SK-N-SH (cell line): ENCODE measurements at regions not wholly inside any gene's neighbourhood (a gene's known extent, or its start where the extent isn't known, plus 50 kb on each side); places are given as distances from the start of the nearest gene placed in this dataset.

Experiments
- CTCF ChIA-PET: fragments of 300-600, 350-600 bp; formaldehyde crosslinking; extraction: SDS; loops from one replicate; lab custom pipeline; 2021; lab: Yijun Ruan, JAX
- POLR2A ChIA-PET: fragments of 350-600 bp; sonication (Branson Sonifier 250); formaldehyde crosslinking; extraction: SDS; loops from one replicate; lab custom pipeline; 2020; ENCODE audit warnings: antibody characterized with exemption, inconsistent platforms; lab: Yijun Ruan, JAX
- DNase-seq: peaks from one replicate; pipeline ENCODE4 v3.0.0; 2012
- H2AFZ ChIP-seq: fragments of 200-600 bp; sonication (generic); 2 replicates; pipeline ENCODE4 v1.8.1; 2016; ENCODE audit warnings: antibody characterized with exemption, mild to moderate bottlenecking, low read depth
- H3F3A ChIP-seq: fragments of 200-600 bp; sonication (generic); replicated peaks from 2 replicates; pipeline ENCODE3; 2016; ENCODE audit warnings: antibody characterized with exemption, mild to moderate bottlenecking; ENCODE audit not compliant: insufficient read depth
- H3K27ac ChIP-seq, 2 experiments: fragments of 200-500 bp in 1 of 2; fragments of 200-600 bp in 1 of 2; sonication (Bioruptor generic) in 1 of 2; sonication (generic), shearing (Covaris generic) in 1 of 2; 2 replicates each; pipeline versions ENCODE4 v1.5.1 to v1.6.1; 2014 to 2016; ENCODE audit warnings: low read depth in 2 of 2, inconsistent platforms in 1 of 2, low read length in 1 of 2, mild to moderate bottlenecking in 1 of 2, mixed read lengths in 1 of 2
- H3K27me3 ChIP-seq: fragments of 200-600 bp; sonication (generic), shearing (Covaris generic); 2 replicates; pipeline ENCODE4 v1.6.1; 2016; ENCODE audit warnings: mixed run types; ENCODE audit not compliant: insufficient read depth
- H3K36me3 ChIP-seq, 2 experiments: fragments of 200-500 bp in 1 of 2; fragments of 200-600 bp in 1 of 2; sonication (Bioruptor generic) in 1 of 2; sonication (generic) in 1 of 2; replicated peaks in 1 of 2; 2 replicates each; pipeline versions ENCODE3 to v1.5.1; 2014 to 2016; ENCODE audit warnings: low read length in 1 of 2, mild to moderate bottlenecking in 1 of 2; ENCODE audit not compliant: insufficient read depth in 2 of 2, control insufficient read depth in 1 of 2
- H3K4me1 ChIP-seq, 2 experiments: fragments of 200-500 bp in 1 of 2; fragments of 200-600 bp in 1 of 2; sonication (Bioruptor generic) in 1 of 2; sonication (generic), shearing (Covaris generic) in 1 of 2; 2 replicates each; pipeline versions ENCODE4 v1.5.1 to v1.6.1; 2014 to 2016; ENCODE audit warnings: low read depth in 1 of 2, low read length in 1 of 2, mixed run types in 1 of 2; ENCODE audit not compliant: insufficient read depth in 2 of 2, control insufficient read depth in 1 of 2
- H3K4me2 ChIP-seq: fragments of 200-600 bp; sonication (generic), shearing (Covaris generic); 2 replicates; pipeline ENCODE4 v1.6.1; 2017; ENCODE audit warnings: mixed run types
- H3K4me3 ChIP-seq, 2 experiments: fragments of 200-500 bp in 1 of 2; fragments of 200-600 bp in 1 of 2; sonication (Bioruptor generic) in 1 of 2; sonication (generic), shearing (Covaris generic) in 1 of 2; 2 replicates each; pipeline versions ENCODE4 v1.5.1 to v1.8.1; 2014 to 2016; ENCODE audit warnings: low read depth in 2 of 2, inconsistent platforms in 1 of 2, low read length in 1 of 2, mild to moderate bottlenecking in 1 of 2, mixed read lengths in 1 of 2, moderate library complexity in 1 of 2
- H3K79me2 ChIP-seq: fragments of 200-600 bp; sonication (generic); 2 replicates; pipeline ENCODE4 v1.8.1; 2017; ENCODE audit warnings: mild to moderate bottlenecking; ENCODE audit not compliant: insufficient read depth
- H3K9ac ChIP-seq: fragments of 200-600 bp; sonication (generic); 2 replicates; pipeline ENCODE4 v1.6.1; 2017; ENCODE audit warnings: mixed run types
- H3K9me2 ChIP-seq: fragments of 200-600 bp; sonication (generic); 2 replicates; pipeline ENCODE4 v1.6.1; 2017; ENCODE audit warnings: mixed run types
- H3K9me3 ChIP-seq: fragments of 200-600 bp; sonication (generic); 2 replicates; pipeline ENCODE4 v1.6.1; 2017; ENCODE audit warnings: mixed run types, mild to moderate bottlenecking, moderate library complexity
- H4K20me1 ChIP-seq: fragments of 200-600 bp; sonication (generic); 2 replicates; pipeline ENCODE4 v1.6.1; 2017; ENCODE audit warnings: mild to moderate bottlenecking, mixed run types; ENCODE audit not compliant: insufficient read depth
- ELF1 ChIP-seq: IDR thresholded peaks from 2 replicates; pipeline ENCODE4 v1.4.0; 2012
- FOXJ3 ChIP-seq: sonication (generic); formaldehyde crosslinking; IDR thresholded peaks from 2 replicates; pipeline ENCODE4 v1.5.1; 2020; ENCODE audit warnings: mild to moderate bottlenecking, missing genetic modification reagents
- GABPA ChIP-seq: IDR thresholded peaks from 2 replicates; pipeline ENCODE4 v1.4.0; 2012; ENCODE audit warnings: low read depth, mild to moderate bottlenecking
- JUND ChIP-seq: IDR thresholded peaks from 2 replicates; pipeline ENCODE4 v1.4.0; 2012
- MXI1 ChIP-seq: IDR thresholded peaks from 2 replicates; pipeline ENCODE4 v1.6.1; 2012; ENCODE audit warnings: mild to moderate bottlenecking, low read depth, low read length, improper control_type of control experiment
- NFIC ChIP-seq: IDR thresholded peaks from 2 replicates; pipeline ENCODE4 v1.4.0; 2012; ENCODE audit warnings: borderline replicate concordance
- PBX3 ChIP-seq: IDR thresholded peaks from 2 replicates; pipeline ENCODE4; 2012
- RFX5 ChIP-seq: IDR thresholded peaks from 2 replicates; pipeline ENCODE4 v1.6.1; 2012; ENCODE audit warnings: mild to moderate bottlenecking, improper control_type of control experiment, low read length
- RXRA ChIP-seq: IDR thresholded peaks from 2 replicates; pipeline ENCODE4 v1.4.0; 2012; ENCODE audit warnings: low read depth, mild to moderate bottlenecking, borderline replicate concordance
- SIN3A ChIP-seq: IDR thresholded peaks from 2 replicates; pipeline ENCODE4 v1.6.1; 2012; ENCODE audit warnings: low read depth, mild to moderate bottlenecking, low read length, moderate library complexity, borderline replicate concordance
- SMC3 ChIP-seq: IDR thresholded peaks from 2 replicates; pipeline ENCODE4 v1.6.1; 2012; ENCODE audit warnings: low read depth, low read length, improper control_type of control experiment
- TEAD4 ChIP-seq: IDR thresholded peaks from 2 replicates; pipeline ENCODE4 v1.4.0; 2012; ENCODE audit warnings: mild to moderate bottlenecking, borderline replicate concordance; ENCODE audit not compliant: insufficient read depth
- USF1 ChIP-seq: IDR thresholded peaks from 2 replicates; pipeline ENCODE4 v1.4.0; 2012; ENCODE audit warnings: low read depth, borderline replicate concordance
- YY1 ChIP-seq: IDR thresholded peaks from 2 replicates; pipeline ENCODE4 v1.4.0; 2012; ENCODE audit warnings: low read depth, mild to moderate bottlenecking
- WGBS: methylation state at CpG from one replicate; pipeline ENCODE4 v1.1.6; 2017; ENCODE audit warnings: low lambda C conversion rate; 5-methylcytosine and 5-hydroxymethylcytosine counted together
- TF ChIP-seq, protein P1 (sequence below): IDR thresholded peaks from 2 replicates; pipeline ENCODE4 v1.4.0; 2012; ENCODE audit warnings: low read depth
- TF ChIP-seq, protein P2 (sequence below): IDR thresholded peaks from 2 replicates; pipeline ENCODE4 v1.6.1; 2012; ENCODE audit warnings: mild to moderate bottlenecking, low read depth, low read length, moderate library complexity

- CTCF ChIA-PET, result interaction anchor here (0.9 to 1.5 kb wide), 2 partner anchors 9 to 152 kb away, joined by 3 to 5 read pairs; partner anchors contain the start of gene NPTX2
- Histone ChIP-seq H3K79me2 (no peaks in the 10 kb centered on the region), H3K36me3 (no peaks in the 10 kb centered on the region), H3K9me3 (no peaks in the 10 kb centered on the region), H3K4me2 (no peak overlapping the region), H3K9me2 (no peaks in the 10 kb centered on the region), H3K9ac (no peak overlapping the region), H2AFZ (no peak overlapping the region), H3F3A (no peaks in the 10 kb centered on the region), H3K27me3 (no peaks in the 10 kb centered on the region), H4K20me1 (no peaks in the 10 kb centered on the region), H3K27ac (no peak overlapping the region), H3K4me1 (peaks cover 0 to 4% of the 10 kb centered on the region in 2 experiments; a peak in 1 of 4 replicates), H3K4me3 (no peak overlapping the region)
- POLR2A ChIA-PET, result no interaction called here
- 64% methylated on average over 3 of the region's 8 CpGs for WGBS
- no peak for DNase-seq
- no peak for TF ChIP-seq MXI1
- TF ChIP-seq RFX5, result no peak
- no peak for TF ChIP-seq JUND
- no peak for TF ChIP-seq TEAD4
- TF ChIP-seq GABPA, result no peak
- TF ChIP-seq PBX3, result no peak
- TF ChIP-seq RXRA, result no peak
- TF ChIP-seq SIN3A, result no peak
- TF ChIP-seq, protein P1, sequence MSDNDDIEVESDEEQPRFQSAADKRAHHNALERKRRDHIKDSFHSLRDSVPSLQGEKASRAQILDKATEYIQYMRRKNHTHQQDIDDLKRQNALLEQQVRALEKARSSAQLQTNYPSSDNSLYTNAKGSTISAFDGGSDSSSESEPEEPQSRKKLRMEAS, result no peak
- TF ChIP-seq NFIC, result no peak
Observed at GRCh38 chr7:98465022-98465421, 64.1 kb upstream of the BAIAP2L1 start.

GRCh38 chr7:98464558-98464940, 63.7 kb upstream of the BAIAP2L1 start:
- no peaks in the 10 kb centered on the region for H3K79me2 ChIP-seq
- no peak overlapping the region for H3K4me2 ChIP-seq
- ChIA-PET CTCF (interaction anchor here (0.9 to 3.2 kb wide), 2 partner anchors 10 to 281 kb away, joined by 3 to 17 read pairs; no protein-coding TSS in a partner anchor), POLR2A (no interaction called here)
- H2AFZ ChIP-seq, result no peak overlapping the region
- H3K4me3 ChIP-seq, result no peak overlapping the region
- H3K9me3 ChIP-seq, result no peaks in the 10 kb centered on the region
- TF ChIP-seq YY1 (no peak), SMC3 (no peak), TEAD4 (no peak), RXRA (no peak), FOXJ3 (CRISPR knock-in tag) (no peak), ELF1 (no peak), USF1 (no peak), JUND (no peak)
- TF ChIP-seq, protein P2, sequence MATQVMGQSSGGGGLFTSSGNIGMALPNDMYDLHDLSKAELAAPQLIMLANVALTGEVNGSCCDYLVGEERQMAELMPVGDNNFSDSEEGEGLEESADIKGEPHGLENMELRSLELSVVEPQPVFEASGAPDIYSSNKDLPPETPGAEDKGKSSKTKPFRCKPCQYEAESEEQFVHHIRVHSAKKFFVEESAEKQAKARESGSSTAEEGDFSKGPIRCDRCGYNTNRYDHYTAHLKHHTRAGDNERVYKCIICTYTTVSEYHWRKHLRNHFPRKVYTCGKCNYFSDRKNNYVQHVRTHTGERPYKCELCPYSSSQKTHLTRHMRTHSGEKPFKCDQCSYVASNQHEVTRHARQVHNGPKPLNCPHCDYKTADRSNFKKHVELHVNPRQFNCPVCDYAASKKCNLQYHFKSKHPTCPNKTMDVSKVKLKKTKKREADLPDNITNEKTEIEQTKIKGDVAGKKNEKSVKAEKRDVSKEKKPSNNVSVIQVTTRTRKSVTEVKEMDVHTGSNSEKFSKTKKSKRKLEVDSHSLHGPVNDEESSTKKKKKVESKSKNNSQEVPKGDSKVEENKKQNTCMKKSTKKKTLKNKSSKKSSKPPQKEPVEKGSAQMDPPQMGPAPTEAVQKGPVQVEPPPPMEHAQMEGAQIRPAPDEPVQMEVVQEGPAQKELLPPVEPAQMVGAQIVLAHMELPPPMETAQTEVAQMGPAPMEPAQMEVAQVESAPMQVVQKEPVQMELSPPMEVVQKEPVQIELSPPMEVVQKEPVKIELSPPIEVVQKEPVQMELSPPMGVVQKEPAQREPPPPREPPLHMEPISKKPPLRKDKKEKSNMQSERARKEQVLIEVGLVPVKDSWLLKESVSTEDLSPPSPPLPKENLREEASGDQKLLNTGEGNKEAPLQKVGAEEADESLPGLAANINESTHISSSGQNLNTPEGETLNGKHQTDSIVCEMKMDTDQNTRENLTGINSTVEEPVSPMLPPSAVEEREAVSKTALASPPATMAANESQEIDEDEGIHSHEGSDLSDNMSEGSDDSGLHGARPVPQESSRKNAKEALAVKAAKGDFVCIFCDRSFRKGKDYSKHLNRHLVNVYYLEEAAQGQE, result no peak
- no peaks in the 10 kb centered on the region for H3K36me3 ChIP-seq
- no peak overlapping the region for H3K9ac ChIP-seq
- no peaks in the 10 kb centered on the region for H4K20me1 ChIP-seq
- no peak overlapping the region for H3K27ac ChIP-seq
- WGBS, result 35% methylated on average over 4 of the region's 4 CpGs
- no peaks in the 10 kb centered on the region for H3F3A ChIP-seq
- no peaks in the 10 kb centered on the region for H3K9me2 ChIP-seq
- no peaks in the 10 kb centered on the region for H3K27me3 ChIP-seq
- no peak for DNase-seq
- H3K4me1 ChIP-seq, result peaks cover 0 to 4% of the 10 kb centered on the region in 2 experiments; a peak in 1 of 4 replicates
